GM12864 (cell line): ENCODE measurements at regions not wholly inside any gene's neighbourhood (a gene's known extent, or its start where the extent isn't known, plus 50 kb on each side); places are given as distances from the start of the nearest gene placed in this dataset.
"Not testable (repeated sequence)": the region's sequence is repeated elsewhere in the genome, so short reads cannot be mapped to it uniquely, and the experiment has no call there.

ENCODE experiments used
- DNase-seq: peaks from one replicate; pipeline ENCODE4 v3.0.0-alpha.2; 2011; ENCODE audit warnings: low read depth
- H3K4me3 ChIP-seq: 2 replicates; pipeline ENCODE4 v1.5.1; 2011; ENCODE audit warnings: mild to moderate bottlenecking, low read depth, low read length, control low read depth
- CTCF ChIP-seq: IDR thresholded peaks from 2 replicates; pipeline ENCODE4 v1.5.1; 2011; ENCODE audit warnings: low read depth, mild to moderate bottlenecking, moderate library complexity, low read length, control low read depth, inconsistent platforms; ENCODE audit errors: missing control alignments

GRCh38 chr22:22720201-22720723 lies 75.8 kb downstream of the GGTLC2 start:
- peak; percentile 78 for DNase-seq
- TF ChIP-seq CTCF, result peak; percentile 72
- H3K4me3 ChIP-seq, result peak overlapping the region; percentile 22

GRCh38 chr22:22720724-22721261 lies 76.4 kb downstream of the GGTLC2 start:
- peak; percentile 80 for DNase-seq
- TF ChIP-seq CTCF, result no peak
- H3K4me3 ChIP-seq, result peak overlapping the region; percentile 22

GRCh38 chr22:22721681-22722354 lies 77.4 kb downstream of the GGTLC2 start:
- no peak for TF ChIP-seq CTCF
- no peak overlapping the region for H3K4me3 ChIP-seq
- peak; percentile 72 for DNase-seq

- no peak for TF ChIP-seq CTCF
- H3K4me3 ChIP-seq, result no peak overlapping the region
- no peak for DNase-seq
These were observed 84.0 kb downstream of the GGTLC2 start for GRCh38 chr22:22728382-22728781.

GRCh38 chr22:22730655-22731373 lies 86.4 kb downstream of the GGTLC2 start:
- no peak for DNase-seq
- TF ChIP-seq CTCF, result no peak

GRCh38 chr22:22731374-22731676 lies 86.9 kb downstream of the GGTLC2 start:
- TF ChIP-seq CTCF, result no peak
- no peak overlapping the region for H3K4me3 ChIP-seq
- DNase-seq, result no peak

More at GRCh38 chr22:22730655-22731373, 86.4 kb downstream of the GGTLC2 start:
- no peak overlapping the region for H3K4me3 ChIP-seq

- not testable (repeated sequence) for H3K4me3 ChIP-seq, DNase-seq
These were observed 88.6 kb downstream of the GGTLC2 start for GRCh38 chr22:22733006-22733405.
